ENCODE measurements at regions not wholly inside any gene's neighbourhood (a gene's known extent, or its start where the extent isn't known, plus 50 kb on each side); places are given as distances from the start of the nearest gene placed in this dataset.

DNA sequence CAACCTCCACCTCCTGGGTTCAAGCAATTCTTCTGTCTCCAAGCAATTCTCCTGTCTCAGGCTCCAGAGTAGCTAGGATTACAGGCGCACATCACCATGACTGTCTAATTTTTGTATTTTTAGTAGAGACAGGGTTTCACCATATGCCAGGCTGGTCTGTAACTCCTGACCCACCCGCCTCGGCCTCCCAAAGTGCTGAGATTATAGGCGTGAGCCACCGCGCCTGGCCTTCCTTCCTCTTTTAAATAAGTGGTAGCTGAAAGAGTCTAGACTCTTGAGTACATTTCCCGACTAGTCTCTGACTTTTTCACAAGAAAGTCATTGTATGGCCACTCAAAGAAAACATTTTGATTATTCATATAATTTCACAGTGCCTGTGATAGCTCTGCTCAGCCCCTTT is 636.2 kb upstream of the ANKRD30A start:
- TF ChIP-seq EZH2 (IDR thresholded peaks at IDR 0.05; ENCODE audit: low read depth) = no peak
- TF ChIP-seq, protein P1, sequence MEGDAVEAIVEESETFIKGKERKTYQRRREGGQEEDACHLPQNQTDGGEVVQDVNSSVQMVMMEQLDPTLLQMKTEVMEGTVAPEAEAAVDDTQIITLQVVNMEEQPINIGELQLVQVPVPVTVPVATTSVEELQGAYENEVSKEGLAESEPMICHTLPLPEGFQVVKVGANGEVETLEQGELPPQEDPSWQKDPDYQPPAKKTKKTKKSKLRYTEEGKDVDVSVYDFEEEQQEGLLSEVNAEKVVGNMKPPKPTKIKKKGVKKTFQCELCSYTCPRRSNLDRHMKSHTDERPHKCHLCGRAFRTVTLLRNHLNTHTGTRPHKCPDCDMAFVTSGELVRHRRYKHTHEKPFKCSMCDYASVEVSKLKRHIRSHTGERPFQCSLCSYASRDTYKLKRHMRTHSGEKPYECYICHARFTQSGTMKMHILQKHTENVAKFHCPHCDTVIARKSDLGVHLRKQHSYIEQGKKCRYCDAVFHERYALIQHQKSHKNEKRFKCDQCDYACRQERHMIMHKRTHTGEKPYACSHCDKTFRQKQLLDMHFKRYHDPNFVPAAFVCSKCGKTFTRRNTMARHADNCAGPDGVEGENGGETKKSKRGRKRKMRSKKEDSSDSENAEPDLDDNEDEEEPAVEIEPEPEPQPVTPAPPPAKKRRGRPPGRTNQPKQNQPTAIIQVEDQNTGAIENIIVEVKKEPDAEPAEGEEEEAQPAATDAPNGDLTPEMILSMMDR (conservative IDR thresholded peaks at IDR 0.05) = no peak
